ENCODE measurements at regions not wholly inside any gene's neighbourhood (a gene's known extent, or its start where the extent isn't known, plus 50 kb on each side); places are given as distances from the start of the nearest gene placed in this dataset.
A peak's percentile ranks its signal among the peaks of the same experiment; 100 is the strongest.
"Not testable (repeated sequence)": the region's sequence is repeated elsewhere in the genome, so short reads cannot be mapped to it uniquely, and the experiment has no call there.

- H3K79me1 ChIP-seq (replicated peaks; ENCODE audit: low read length, poor library complexity, severe bottlenecking) = no peaks in the 10 kb centered on the region
Observed at GRCh38 chr5:10886497-10886896, 125.5 kb upstream of the DAP start.

GRCh38 chr5:10885026-10885425 is 124.0 kb upstream of the DAP start:
- Histone ChIP-seq H3K4ac (ENCODE audit: low read depth in 1 of 2, low read length in 2 of 2) (no peak overlapping the region), H3K4me1 (ENCODE audit: control insufficient read depth, insufficient read depth, low read depth, low read length) (no peaks in the 10 kb centered on the region), H3K18ac (ENCODE audit: low read depth in 1 of 2, low read length in 2 of 2) (no peak overlapping the region), H2BK15ac (ENCODE audit: low read depth, poor library complexity, severe bottlenecking) (no peak overlapping the region), H2AFZ (ENCODE audit: low read depth, low read length) (no peak overlapping the region), H3K14ac (ENCODE audit: low read length in 2 of 2) (no peak overlapping the region), H3K9me3 (ENCODE audit: control insufficient read depth, low read length) (no peaks in the 10 kb centered on the region), H3K4me2 (ENCODE audit: low read length, poor library complexity, severe bottlenecking) (no peak overlapping the region), H3K79me1 (replicated peaks; ENCODE audit: low read length, poor library complexity, severe bottlenecking) (no peaks in the 10 kb centered on the region), H3K36me3 (ENCODE audit: control insufficient read depth in 1 of 2, insufficient read depth in 2 of 2, low read depth in 1 of 2, low read length in 2 of 2) (peaks cover 0 to 3% of the 10 kb centered on the region in 2 experiments), H2AK5ac (ENCODE audit: low read length, severe bottlenecking) (no peak overlapping the region), H2BK5ac (ENCODE audit: low read depth, low read length, poor library complexity, severe bottlenecking) (no peak overlapping the region), H3K27me3 (ENCODE audit: control insufficient read depth in 1 of 2, insufficient read depth in 1 of 2, low read length in 2 of 2) (peaks cover 0 to 5% of the 10 kb centered on the region in 2 experiments), H2BK120ac (ENCODE audit: low read depth, low read length) (no peak overlapping the region), H2BK12ac (ENCODE audit: low read length in 2 of 2) (no peak overlapping the region), H3K23ac (ENCODE audit: low read length in 2 of 2) (no peak overlapping the region), H3K4me3 (ENCODE audit: insufficient read depth in 1 of 2, low read depth in 1 of 2, low read length in 2 of 2) (no peak overlapping the region), H4K8ac (ENCODE audit: low read length) (no peak overlapping the region), H3K9ac (ENCODE audit: low read length) (no peak overlapping the region), H4K91ac (ENCODE audit: low read length) (no peak overlapping the region), H3K27ac (ENCODE audit: low read length, poor library complexity, severe bottlenecking) (no peak overlapping the region)
- 7% methylated on average over 6 of the region's 6 CpGs for WGBS
- DNase-seq = peak; percentile 80

More at GRCh38 chr5:10886497-10886896, 125.5 kb upstream of the DAP start:
- no peak overlapping the region for H2AFZ ChIP-seq (ENCODE audit: low read depth, low read length)
- H3K9ac ChIP-seq (ENCODE audit: low read length) = no peak overlapping the region
- H3K36me3 ChIP-seq (ENCODE audit: control insufficient read depth in 1 of 2, insufficient read depth in 2 of 2, low read depth in 1 of 2, low read length in 2 of 2) = peaks cover 0 to 4% of the 10 kb centered on the region in 2 experiments
- no peak overlapping the region for H4K8ac ChIP-seq (ENCODE audit: low read length)
- no peak overlapping the region for H3K27ac ChIP-seq (ENCODE audit: low read length, poor library complexity, severe bottlenecking)
- H3K4ac ChIP-seq (ENCODE audit: low read depth in 1 of 2, low read length in 2 of 2) = no peak overlapping the region
- H3K23ac ChIP-seq (ENCODE audit: low read length in 2 of 2) = no peak overlapping the region
- no peak overlapping the region for H3K4me2 ChIP-seq (ENCODE audit: low read length, poor library complexity, severe bottlenecking)
- no peak overlapping the region for H3K4me3 ChIP-seq (ENCODE audit: insufficient read depth in 1 of 2, low read depth in 1 of 2, low read length in 2 of 2)
- no peaks in the 10 kb centered on the region for H3K4me1 ChIP-seq (ENCODE audit: control insufficient read depth, insufficient read depth, low read depth, low read length)
- WGBS = no CpG with 5 or more reads among the region's 2 CpGs
- no peak for DNase-seq
- H3K27me3 ChIP-seq (ENCODE audit: control insufficient read depth in 1 of 2, insufficient read depth in 1 of 2, low read length in 2 of 2) = no peaks in the 10 kb centered on the region
- no peak overlapping the region for H2BK5ac ChIP-seq (ENCODE audit: low read depth, low read length, poor library complexity, severe bottlenecking)
- no peak overlapping the region for H2BK120ac ChIP-seq (ENCODE audit: low read depth, low read length)
- no peak overlapping the region for H2BK15ac ChIP-seq (ENCODE audit: low read depth, poor library complexity, severe bottlenecking)
- no peak overlapping the region for H3K14ac ChIP-seq (ENCODE audit: low read length in 2 of 2)
- H4K91ac ChIP-seq (ENCODE audit: low read length) = no peak overlapping the region
- H2AK5ac ChIP-seq (ENCODE audit: low read length, severe bottlenecking) = no peak overlapping the region
- no peak overlapping the region for H2BK12ac ChIP-seq (ENCODE audit: low read length in 2 of 2)
- H3K18ac ChIP-seq (ENCODE audit: low read depth in 1 of 2, low read length in 2 of 2) = no peak overlapping the region
- no peaks in the 10 kb centered on the region for H3K9me3 ChIP-seq (ENCODE audit: control insufficient read depth, low read length)

GRCh38 chr5:10883945-10884344 is 122.9 kb upstream of the DAP start:
- not testable (repeated sequence) for H3K4ac ChIP-seq (ENCODE audit: low read depth in 1 of 2, low read length in 2 of 2); H3K4me3 ChIP-seq (ENCODE audit: insufficient read depth in 1 of 2, low read depth in 1 of 2, low read length in 2 of 2); H2BK12ac ChIP-seq (ENCODE audit: low read length in 2 of 2); H3K18ac ChIP-seq (ENCODE audit: low read depth in 1 of 2, low read length in 2 of 2); H3K4me1 ChIP-seq (ENCODE audit: control insufficient read depth, insufficient read depth, low read depth, low read length); H3K9ac ChIP-seq (ENCODE audit: low read length); H3K4me2 ChIP-seq (ENCODE audit: low read length, poor library complexity, severe bottlenecking); H3K36me3 ChIP-seq (ENCODE audit: control insufficient read depth in 1 of 2, insufficient read depth in 2 of 2, low read depth in 1 of 2, low read length in 2 of 2); H3K27ac ChIP-seq (ENCODE audit: low read length, poor library complexity, severe bottlenecking); H3K79me1 ChIP-seq (replicated peaks; ENCODE audit: low read length, poor library complexity, severe bottlenecking); DNase-seq; H3K23ac ChIP-seq (ENCODE audit: low read length in 2 of 2); H2BK120ac ChIP-seq (ENCODE audit: low read depth, low read length); H4K91ac ChIP-seq (ENCODE audit: low read length); H3K9me3 ChIP-seq (ENCODE audit: control insufficient read depth, low read length); H3K14ac ChIP-seq (ENCODE audit: low read length in 2 of 2); H2BK5ac ChIP-seq (ENCODE audit: low read depth, low read length, poor library complexity, severe bottlenecking); H2BK15ac ChIP-seq (ENCODE audit: low read depth, poor library complexity, severe bottlenecking); H4K8ac ChIP-seq (ENCODE audit: low read length); H2AK5ac ChIP-seq (ENCODE audit: low read length, severe bottlenecking); H2AFZ ChIP-seq (ENCODE audit: low read depth, low read length); H3K27me3 ChIP-seq (ENCODE audit: control insufficient read depth in 1 of 2, insufficient read depth in 1 of 2, low read length in 2 of 2)
- 92% methylated on average over 1 of the region's 2 CpGs for WGBS

- Histone ChIP-seq H2BK12ac (ENCODE audit: low read length in 2 of 2) (no peak overlapping the region), H3K18ac (ENCODE audit: low read depth in 1 of 2, low read length in 2 of 2) (no peak overlapping the region), H3K4me2 (ENCODE audit: low read length, poor library complexity, severe bottlenecking) (no peak overlapping the region), H2BK5ac (ENCODE audit: low read depth, low read length, poor library complexity, severe bottlenecking) (no peak overlapping the region), H2AFZ (ENCODE audit: low read depth, low read length) (no peak overlapping the region), H2BK15ac (ENCODE audit: low read depth, poor library complexity, severe bottlenecking) (no peak overlapping the region), H3K9ac (ENCODE audit: low read length) (no peak overlapping the region), H2AK5ac (ENCODE audit: low read length, severe bottlenecking) (no peak overlapping the region), H3K4me1 (ENCODE audit: control insufficient read depth, insufficient read depth, low read depth, low read length) (no peaks in the 10 kb centered on the region), H3K4ac (ENCODE audit: low read depth in 1 of 2, low read length in 2 of 2) (no peak overlapping the region), H3K9me3 (ENCODE audit: control insufficient read depth, low read length) (no peaks in the 10 kb centered on the region), H3K23ac (ENCODE audit: low read length in 2 of 2) (no peak overlapping the region), H3K14ac (ENCODE audit: low read length in 2 of 2) (no peak overlapping the region), H3K36me3 (ENCODE audit: control insufficient read depth in 1 of 2, insufficient read depth in 2 of 2, low read depth in 1 of 2, low read length in 2 of 2) (no peaks in the 10 kb centered on the region), H3K27me3 (ENCODE audit: control insufficient read depth in 1 of 2, insufficient read depth in 1 of 2, low read length in 2 of 2) (peaks cover 0 to 21% of the 10 kb centered on the region in 2 experiments), H3K79me1 (replicated peaks; ENCODE audit: low read length, poor library complexity, severe bottlenecking) (no peaks in the 10 kb centered on the region), H4K91ac (ENCODE audit: low read length) (no peak overlapping the region), H3K27ac (ENCODE audit: low read length, poor library complexity, severe bottlenecking) (no peak overlapping the region), H4K8ac (ENCODE audit: low read length) (no peak overlapping the region), H2BK120ac (ENCODE audit: low read depth, low read length) (no peak overlapping the region), H3K4me3 (ENCODE audit: insufficient read depth in 1 of 2, low read depth in 1 of 2, low read length in 2 of 2) (no peak overlapping the region)
- no peak for DNase-seq
- WGBS = 100% methylated on average over 2 of the region's 4 CpGs
Observed at GRCh38 chr5:10880934-10881333, 119.9 kb upstream of the DAP start.

Data from mesenchymal stem cell (in vitro differentiated cells and primary cell).